HCT116 (cell line): ENCODE measurements at regions not wholly inside any gene's neighbourhood (a gene's known extent, or its start where the extent isn't known, plus 50 kb on each side); places are given as distances from the start of the nearest gene placed in this dataset.
"Not testable (repeated sequence)": the region's sequence is repeated elsewhere in the genome, so short reads cannot be mapped to it uniquely, and the experiment has no call there.

Experiments used
- ATAC-seq: fragments of 200-7000 bp; cut with Tn5 transposase; 2 replicates; pipeline ENCODE4 v1.9.1; 2020; ENCODE audit warnings: mild to moderate bottlenecking, moderate library complexity
- BruUV-seq: library from RNA; stranded (reverse); fragments of 400-500 nt; replicated peaks from 2 replicates; lab custom pipeline; 2021; lab: Mats Ljungman, UMichigan
- CTCF ChIA-PET: fragments of 300-600 bp; sonication (Branson Sonifier 250); formaldehyde crosslinking; loops from one replicate; lab custom pipeline; 2021; ENCODE audit warnings: antibody characterized with exemption; lab: Charles Lee
- POLR2A ChIA-PET: fragments of 300-600, 350-600 bp; sonication (Branson Sonifier 250); formaldehyde crosslinking; loops from one replicate; lab custom pipeline; 2021; ENCODE audit warnings: antibody characterized with exemption; lab: Charles Lee
- RAD21 ChIA-PET, 2 experiments: fragments of 300-600 bp; sonication (Branson Sonifier 250); formaldehyde crosslinking; loops; one replicate each; lab custom pipeline; 2023; ENCODE audit warnings: low total read pairs in 2 of 2; ENCODE audit not compliant: uncharacterized antibody in 2 of 2, unreplicated experiment in 2 of 2, low non-redundant PET in 1 of 2; lab: Charles Lee
- DNase-seq: peaks from one replicate; pipeline ENCODE4 v3.0.0-alpha.2; 2010; ENCODE audit warnings: low read depth, low spot score
- H2AFZ ChIP-seq: fragments of 200-600 bp; shearing (Covaris generic), sonication (generic); 2 replicates; pipeline ENCODE4 v1.6.1; 2017; ENCODE audit warnings: low read depth, mixed run types, mixed read lengths, antibody characterized with exemption, low read length; ENCODE audit not compliant: poor library complexity, severe bottlenecking
- H3K27ac ChIP-seq: 2 replicates; pipeline ENCODE4 v1.5.1; 2012; ENCODE audit warnings: low read depth, low read length
- H3K27me3 ChIP-seq: fragments of 200-600 bp; sonication (generic); 2 replicates; pipeline ENCODE4 v1.6.1; 2016; ENCODE audit warnings: mixed run types, low read length, mixed read lengths; ENCODE audit not compliant: insufficient read depth
- H3K36me3 ChIP-seq, 2 experiments: fragments of 200-500 bp in 1 of 2; fragments of 200-600 bp in 1 of 2; sonication (Bioruptor generic) in 1 of 2; sonication (generic) in 1 of 2; 2 replicates each; pipeline versions ENCODE4 v1.5.1 to v1.6.1; 2014 to 2016; ENCODE audit warnings: low read length in 2 of 2, inconsistent platforms in 1 of 2, mixed read lengths in 1 of 2, mixed run types in 1 of 2; ENCODE audit not compliant: insufficient read depth in 2 of 2, control insufficient read depth in 1 of 2
- H3K4me1 ChIP-seq, 2 experiments: fragments of 200-600 bp in 1 of 2; sonication (generic) in 1 of 2; 2 replicates each; pipeline versions ENCODE4 v1.5.1 to v1.6.1; 2012 to 2017; ENCODE audit warnings: low read length in 2 of 2, inconsistent platforms in 1 of 2, mild to moderate bottlenecking in 1 of 2, mixed read lengths in 1 of 2, mixed run types in 1 of 2, moderate library complexity in 1 of 2; ENCODE audit not compliant: insufficient read depth in 2 of 2, control insufficient read depth in 1 of 2
- H3K4me2 ChIP-seq: fragments of 200-600 bp; sonication (generic); 2 replicates; pipeline ENCODE4 v1.6.1; 2017; ENCODE audit warnings: mixed run types, low read length, mixed read lengths
- H3K4me3 ChIP-seq, 2 experiments: fragments of 200-600 bp in 1 of 2; sonication (generic) in 1 of 2; replicated peaks in 1 of 2; 2 replicates each; pipeline ENCODE4 v1.5.1; 2011 to 2016; ENCODE audit warnings: low read length in 2 of 2, control low read depth in 1 of 2, low read depth in 1 of 2, mild to moderate bottlenecking in 1 of 2, mixed read lengths in 1 of 2, mixed run types in 1 of 2
- H3K79me2 ChIP-seq: fragments of 200-600 bp; sonication (generic); 2 replicates; pipeline ENCODE4 v1.6.1; 2017; ENCODE audit warnings: mild to moderate bottlenecking, mixed run types, low read length, moderate library complexity, mixed read lengths; ENCODE audit not compliant: insufficient read depth
- H3K9ac ChIP-seq: fragments of 200-600 bp; sonication (generic); 2 replicates; pipeline ENCODE4 v1.6.1; 2016; ENCODE audit warnings: low read length, mixed read lengths
- H3K9me2 ChIP-seq: fragments of 200-600 bp; sonication (generic), shearing (Covaris generic); 2 replicates; pipeline ENCODE4 v1.6.1; 2017; ENCODE audit warnings: mixed run types, mild to moderate bottlenecking, moderate library complexity; ENCODE audit not compliant: insufficient read depth
- H3K9me3 ChIP-seq, 2 experiments: fragments of 200-500 bp in 1 of 2; fragments of 200-600 bp in 1 of 2; sonication (Bioruptor generic) in 1 of 2; sonication (generic) in 1 of 2; 2 replicates each; pipeline ENCODE4 v1.6.1; 2014 to 2017; ENCODE audit warnings: low read length in 2 of 2, mixed read lengths in 2 of 2, inconsistent platforms in 1 of 2, low read depth in 1 of 2, mild to moderate bottlenecking in 1 of 2, mixed run types in 1 of 2, moderate library complexity in 1 of 2; ENCODE audit not compliant: control insufficient read depth in 1 of 2, insufficient read depth in 1 of 2
- H4K20me1 ChIP-seq: fragments of 200-600 bp; sonication (generic), shearing (Covaris generic); 2 replicates; pipeline ENCODE4 v1.6.1; 2017; ENCODE audit warnings: mixed run types, mild to moderate bottlenecking, moderate library complexity; ENCODE audit not compliant: insufficient read depth
- ATF3 ChIP-seq: IDR thresholded peaks from 2 replicates; pipeline ENCODE4 v1.6.1; 2012
- CEBPB ChIP-seq: IDR thresholded peaks from 2 replicates; pipeline ENCODE4 v1.6.1; 2012; ENCODE audit warnings: low read depth
- RAD21 ChIP-seq: IDR thresholded peaks from 2 replicates; pipeline ENCODE4 v1.6.1; 2012; ENCODE audit warnings: low read depth, mild to moderate bottlenecking
- SIN3A ChIP-seq: IDR thresholded peaks from 2 replicates; pipeline ENCODE4 v1.6.1; 2012; ENCODE audit warnings: low read depth
- YY1 ChIP-seq: IDR thresholded peaks from 2 replicates; pipeline ENCODE4 v1.6.1; 2011; ENCODE audit warnings: low read length, low read depth, moderate library complexity, mild to moderate bottlenecking; ENCODE audit not compliant: insufficient replicate concordance; ENCODE audit errors: extremely low read depth
- ZBTB33 ChIP-seq: IDR thresholded peaks from 2 replicates; pipeline ENCODE4 v1.6.1; 2011; ENCODE audit warnings: mild to moderate bottlenecking, low read length, moderate library complexity; ENCODE audit not compliant: insufficient replicate concordance; ENCODE audit errors: extremely low read depth
- ZNF274 ChIP-seq: fragments of 200-500 bp; sonication (Bioruptor generic); IDR thresholded peaks from 2 replicates; pipeline ENCODE4 v1.6.1; 2014; ENCODE audit warnings: mild to moderate bottlenecking, low read depth, low read length, inconsistent platforms
- intact Hi-C: fragments of 100-400 bp; cut with micrococcal nuclease; formaldehyde crosslinking; loops from 2 replicates; pipeline ENCODE4 v1.10.0; 2022

- H3K27ac ChIP-seq, H3K9me3 ChIP-seq, POLR2A ChIA-PET, H3K4me2 ChIP-seq, H3K36me3 ChIP-seq, BruUV-seq, H3K4me3 ChIP-seq, H3K79me2 ChIP-seq, H4K20me1 ChIP-seq, H2AFZ ChIP-seq, H3K4me1 ChIP-seq, RAD21 ChIA-PET, H3K9me2 ChIP-seq, CTCF ChIA-PET, intact Hi-C loops, DNase-seq, ATAC-seq, H3K27me3 ChIP-seq, H3K9ac ChIP-seq: not testable (repeated sequence)
These were observed 117.0 kb downstream of the SDHAF3 start for GRCh38 chr7:97234494-97234893.

GRCh38 chr7:97246317-97246716, 128.8 kb downstream of the SDHAF3 start:
- ATAC-seq, result no peak
- POLR2A ChIA-PET, result no interaction called here

GRCh38 chr7:97258187-97258586, 140.7 kb downstream of the SDHAF3 start:
- ATAC-seq, H3K9me2 ChIP-seq, H3K27ac ChIP-seq, BruUV-seq, H3K36me3 ChIP-seq, H3K4me1 ChIP-seq, H3K4me3 ChIP-seq, POLR2A ChIA-PET, H3K9me3 ChIP-seq, DNase-seq, CTCF ChIA-PET, RAD21 ChIA-PET, H2AFZ ChIP-seq, H3K27me3 ChIP-seq, H3K79me2 ChIP-seq, intact Hi-C loops, H3K4me2 ChIP-seq, H3K9ac ChIP-seq, H4K20me1 ChIP-seq: not testable (repeated sequence)

More at GRCh38 chr7:97246317-97246716, 128.8 kb downstream of the SDHAF3 start:
- Histone ChIP-seq H3K27ac (no peak overlapping the region), H3K4me3 (no peak overlapping the region), H3K9ac (no peak overlapping the region), H3K79me2 (no peaks in the 10 kb centered on the region), H3K4me2 (no peak overlapping the region), H4K20me1 (no peaks in the 10 kb centered on the region), H3K9me2 (no peaks in the 10 kb centered on the region), H3K4me1 (no peaks in the 10 kb centered on the region), H3K27me3 (no peaks in the 10 kb centered on the region), H3K36me3 (no peaks in the 10 kb centered on the region), H3K9me3 (peaks cover 0 to 7% of the 10 kb centered on the region in 2 experiments; a peak in 1 of 4 replicates), H2AFZ (no peak overlapping the region)
- ChIA-PET CTCF (no interaction called here), RAD21 (no interaction called here)
- no peak for DNase-seq
- TF ChIP-seq SIN3A (no peak), ZBTB33 (no peak), CEBPB (no peak), YY1 (no peak), ZNF274 (no peak), RAD21 (no peak), ATF3 (no peak)
- intact Hi-C loops, result no loop called here
- BruUV-seq, result no TSS peak
